ENCODE measurements at regions not wholly inside any gene's neighbourhood (a gene's known extent, or its start where the extent isn't known, plus 50 kb on each side); places are given as distances from the start of the nearest gene placed in this dataset.

GRCh38 chr3:168506589-168506988 is 410.9 kb upstream of the GOLIM4 start:
- Histone ChIP-seq H3K27ac (ENCODE audit: low read depth, low read length, severe bottlenecking) (no peak overlapping the region), H3K4me3 (ENCODE audit: extremely low read depth, insufficient read depth, low read length, poor library complexity, severe bottlenecking) (no peak overlapping the region), H3K4me1 (ENCODE audit: control insufficient read depth, insufficient read depth, low read length, poor library complexity, severe bottlenecking) (no peaks in the 10 kb centered on the region), H3K9me3 (ENCODE audit: control insufficient read depth, low read length) (no peaks in the 10 kb centered on the region), H3K36me3 (ENCODE audit: control insufficient read depth, insufficient read depth, low read length) (no peaks in the 10 kb centered on the region)
- WGBS, 2 experiments (ENCODE audit: insufficient coverage in 2 of 2), result no CpG with 5 or more reads among the region's 1 CpG

- no CpG with 5 or more reads among the region's 1 CpG for WGBS, 2 experiments (ENCODE audit: insufficient coverage in 2 of 2)
- Histone ChIP-seq H3K27ac (ENCODE audit: low read depth, low read length, severe bottlenecking) (no peak overlapping the region), H3K9me3 (ENCODE audit: control insufficient read depth, low read length) (no peaks in the 10 kb centered on the region), H3K4me3 (ENCODE audit: extremely low read depth, insufficient read depth, low read length, poor library complexity, severe bottlenecking) (no peak overlapping the region), H3K4me1 (ENCODE audit: control insufficient read depth, insufficient read depth, low read length, poor library complexity, severe bottlenecking) (no peaks in the 10 kb centered on the region), H3K36me3 (ENCODE audit: control insufficient read depth, insufficient read depth, low read length) (no peaks in the 10 kb centered on the region)
Measured at GRCh38 chr3:168501570-168501969, 405.8 kb upstream of the GOLIM4 start.

- no peaks in the 10 kb centered on the region for H3K4me1 ChIP-seq (ENCODE audit: control insufficient read depth, insufficient read depth, low read length, poor library complexity, severe bottlenecking)
Measured at GRCh38 chr3:168498194-168498593, 402.5 kb upstream of the GOLIM4 start.

GRCh38 chr3:168497741-168498140 is 402.0 kb upstream of the GOLIM4 start:
- no peaks in the 10 kb centered on the region for H3K36me3 ChIP-seq (ENCODE audit: control insufficient read depth, insufficient read depth, low read length)
- H3K4me3 ChIP-seq (ENCODE audit: extremely low read depth, insufficient read depth, low read length, poor library complexity, severe bottlenecking), result no peak overlapping the region
- H3K9me3 ChIP-seq (ENCODE audit: control insufficient read depth, low read length), result no peaks in the 10 kb centered on the region
- WGBS, 2 experiments (ENCODE audit: insufficient coverage in 2 of 2), result 100% methylated on average over 1 to 2 of the region's 2 CpGs
- no peak overlapping the region for H3K27ac ChIP-seq (ENCODE audit: low read depth, low read length, severe bottlenecking)
- no peaks in the 10 kb centered on the region for H3K4me1 ChIP-seq (ENCODE audit: control insufficient read depth, insufficient read depth, low read length, poor library complexity, severe bottlenecking)

More at GRCh38 chr3:168498194-168498593, 402.5 kb upstream of the GOLIM4 start:
- Histone ChIP-seq H3K9me3 (ENCODE audit: control insufficient read depth, low read length) (no peaks in the 10 kb centered on the region), H3K4me3 (ENCODE audit: extremely low read depth, insufficient read depth, low read length, poor library complexity, severe bottlenecking) (no peak overlapping the region), H3K27ac (ENCODE audit: low read depth, low read length, severe bottlenecking) (no peak overlapping the region), H3K36me3 (ENCODE audit: control insufficient read depth, insufficient read depth, low read length) (no peaks in the 10 kb centered on the region)

- Histone ChIP-seq H3K27ac (ENCODE audit: low read depth, low read length, severe bottlenecking) (no peak overlapping the region), H3K4me3 (ENCODE audit: extremely low read depth, insufficient read depth, low read length, poor library complexity, severe bottlenecking) (no peak overlapping the region), H3K4me1 (ENCODE audit: control insufficient read depth, insufficient read depth, low read length, poor library complexity, severe bottlenecking) (no peaks in the 10 kb centered on the region), H3K9me3 (ENCODE audit: control insufficient read depth, low read length) (no peaks in the 10 kb centered on the region), H3K36me3 (ENCODE audit: control insufficient read depth, insufficient read depth, low read length) (no peaks in the 10 kb centered on the region)
- 97% methylated on average over 3 of the region's 4 CpGs; no CpG with 5 or more reads in 1 of the 2 experiments for WGBS, 2 experiments (ENCODE audit: insufficient coverage in 2 of 2)
Measured at GRCh38 chr3:168497183-168497582, 401.5 kb upstream of the GOLIM4 start.

GRCh38 chr3:168495932-168496331 is 400.2 kb upstream of the GOLIM4 start:
- no peak overlapping the region for H3K4me3 ChIP-seq (ENCODE audit: extremely low read depth, insufficient read depth, low read length, poor library complexity, severe bottlenecking)
- no peaks in the 10 kb centered on the region for H3K36me3 ChIP-seq (ENCODE audit: control insufficient read depth, insufficient read depth, low read length)
- no peaks in the 10 kb centered on the region for H3K4me1 ChIP-seq (ENCODE audit: control insufficient read depth, insufficient read depth, low read length, poor library complexity, severe bottlenecking)
- 80% methylated on average over 1 of the region's 2 CpGs; no CpG with 5 or more reads in 1 of the 2 experiments for WGBS, 2 experiments (ENCODE audit: insufficient coverage in 2 of 2)
- no peak overlapping the region for H3K27ac ChIP-seq (ENCODE audit: low read depth, low read length, severe bottlenecking)
- no peaks in the 10 kb centered on the region for H3K9me3 ChIP-seq (ENCODE audit: control insufficient read depth, low read length)

- H3K4me1 ChIP-seq (ENCODE audit: control insufficient read depth, insufficient read depth, low read length, poor library complexity, severe bottlenecking), result no peaks in the 10 kb centered on the region
- no peak overlapping the region for H3K4me3 ChIP-seq (ENCODE audit: extremely low read depth, insufficient read depth, low read length, poor library complexity, severe bottlenecking)
- no peak overlapping the region for H3K27ac ChIP-seq (ENCODE audit: low read depth, low read length, severe bottlenecking)
- no CpG with 5 or more reads among the region's 2 CpGs for WGBS, 2 experiments (ENCODE audit: insufficient coverage in 2 of 2)
- H3K9me3 ChIP-seq (ENCODE audit: control insufficient read depth, low read length), result no peaks in the 10 kb centered on the region
- H3K36me3 ChIP-seq (ENCODE audit: control insufficient read depth, insufficient read depth, low read length), result no peaks in the 10 kb centered on the region
Measured at GRCh38 chr3:168495270-168495669, 399.5 kb upstream of the GOLIM4 start.

GRCh38 chr3:168493412-168494205 is 397.9 kb upstream of the GOLIM4 start:
- no peaks in the 10 kb centered on the region for H3K36me3 ChIP-seq (ENCODE audit: control insufficient read depth, insufficient read depth, low read length)
- no peaks in the 10 kb centered on the region for H3K4me1 ChIP-seq (ENCODE audit: control insufficient read depth, insufficient read depth, low read length, poor library complexity, severe bottlenecking)
- no peaks in the 10 kb centered on the region for H3K9me3 ChIP-seq (ENCODE audit: control insufficient read depth, low read length)
- H3K4me3 ChIP-seq (ENCODE audit: extremely low read depth, insufficient read depth, low read length, poor library complexity, severe bottlenecking), result no peak overlapping the region
- H3K27ac ChIP-seq (ENCODE audit: low read depth, low read length, severe bottlenecking), result no peak overlapping the region

GRCh38 chr3:168490981-168491380 is 395.3 kb upstream of the GOLIM4 start:
- H3K9me3 ChIP-seq (ENCODE audit: control insufficient read depth, low read length), result no peaks in the 10 kb centered on the region
- H3K4me3 ChIP-seq (ENCODE audit: extremely low read depth, insufficient read depth, low read length, poor library complexity, severe bottlenecking), result no peak overlapping the region
- 86% methylated on average over 1 of the region's 1 CpG; no CpG with 5 or more reads in 1 of the 2 experiments for WGBS, 2 experiments (ENCODE audit: insufficient coverage in 2 of 2)
- H3K36me3 ChIP-seq (ENCODE audit: control insufficient read depth, insufficient read depth, low read length), result no peaks in the 10 kb centered on the region
- no peaks in the 10 kb centered on the region for H3K4me1 ChIP-seq (ENCODE audit: control insufficient read depth, insufficient read depth, low read length, poor library complexity, severe bottlenecking)
- no peak overlapping the region for H3K27ac ChIP-seq (ENCODE audit: low read depth, low read length, severe bottlenecking)

- Histone ChIP-seq H3K4me1 (ENCODE audit: control insufficient read depth, insufficient read depth, low read length, poor library complexity, severe bottlenecking) (no peaks in the 10 kb centered on the region), H3K27ac (ENCODE audit: low read depth, low read length, severe bottlenecking) (no peak overlapping the region), H3K4me3 (ENCODE audit: extremely low read depth, insufficient read depth, low read length, poor library complexity, severe bottlenecking) (no peak overlapping the region), H3K9me3 (ENCODE audit: control insufficient read depth, low read length) (no peaks in the 10 kb centered on the region), H3K36me3 (ENCODE audit: control insufficient read depth, insufficient read depth, low read length) (no peaks in the 10 kb centered on the region)
Measured at GRCh38 chr3:168489301-168489700, 393.6 kb upstream of the GOLIM4 start.

GRCh38 chr3:168485936-168486335 is 390.2 kb upstream of the GOLIM4 start:
- Histone ChIP-seq H3K4me1 (ENCODE audit: control insufficient read depth, insufficient read depth, low read length, poor library complexity, severe bottlenecking) (no peaks in the 10 kb centered on the region), H3K36me3 (ENCODE audit: control insufficient read depth, insufficient read depth, low read length) (no peaks in the 10 kb centered on the region), H3K9me3 (ENCODE audit: control insufficient read depth, low read length) (no peaks in the 10 kb centered on the region), H3K27ac (ENCODE audit: low read depth, low read length, severe bottlenecking) (no peak overlapping the region), H3K4me3 (ENCODE audit: extremely low read depth, insufficient read depth, low read length, poor library complexity, severe bottlenecking) (no peak overlapping the region)
- WGBS, 2 experiments (ENCODE audit: insufficient coverage in 2 of 2), result no CpG with 5 or more reads among the region's 2 CpGs

Measured in mesodermal cell (in vitro differentiated cells).